Mesothelial cell of epicardium (in vitro differentiated cells): ENCODE measurements at regions not wholly inside any gene's neighbourhood (a gene's known extent, or its start where the extent isn't known, plus 50 kb on each side); places are given as distances from the start of the nearest gene placed in this dataset.

Experiments
- DNase-seq, 2 experiments: peaks; one replicate each; pipeline ENCODE4 v3.0.0; 2021; ENCODE audit warnings: low spot score in 2 of 2; ENCODE audit not compliant: unreplicated experiment in 2 of 2
- H3K27ac Mint-ChIP-seq: 2 replicates; pipeline ENCODE4 v1.8.0; 2021; ENCODE audit warnings: mixed read lengths
- H3K27me3 Mint-ChIP-seq: 2 replicates; pipeline ENCODE4 v1.8.0; 2021; ENCODE audit warnings: low read depth, mixed read lengths
- H3K36me3 Mint-ChIP-seq: 2 replicates; pipeline ENCODE4 v1.8.0; 2021; ENCODE audit warnings: mixed read lengths
- H3K4me1 Mint-ChIP-seq: 2 replicates; pipeline ENCODE4 v1.8.0; 2021; ENCODE audit warnings: mixed read lengths
- H3K4me3 Mint-ChIP-seq: 2 replicates; pipeline ENCODE4 v1.8.0; 2021; ENCODE audit warnings: mild to moderate bottlenecking, moderate library complexity, mixed read lengths
- H3K9me3 Mint-ChIP-seq: 2 replicates; pipeline ENCODE4 v1.8.0; 2021; ENCODE audit warnings: mixed read lengths
- TF ChIP-seq, protein P1 (sequence below): fragments of 200-600 bp; sonication (generic); IDR thresholded peaks from one replicate; pipeline ENCODE4 v1.5.0; 2021; ENCODE audit warnings: antibody characterized with exemption; ENCODE audit not compliant: unreplicated experiment

DNA sequence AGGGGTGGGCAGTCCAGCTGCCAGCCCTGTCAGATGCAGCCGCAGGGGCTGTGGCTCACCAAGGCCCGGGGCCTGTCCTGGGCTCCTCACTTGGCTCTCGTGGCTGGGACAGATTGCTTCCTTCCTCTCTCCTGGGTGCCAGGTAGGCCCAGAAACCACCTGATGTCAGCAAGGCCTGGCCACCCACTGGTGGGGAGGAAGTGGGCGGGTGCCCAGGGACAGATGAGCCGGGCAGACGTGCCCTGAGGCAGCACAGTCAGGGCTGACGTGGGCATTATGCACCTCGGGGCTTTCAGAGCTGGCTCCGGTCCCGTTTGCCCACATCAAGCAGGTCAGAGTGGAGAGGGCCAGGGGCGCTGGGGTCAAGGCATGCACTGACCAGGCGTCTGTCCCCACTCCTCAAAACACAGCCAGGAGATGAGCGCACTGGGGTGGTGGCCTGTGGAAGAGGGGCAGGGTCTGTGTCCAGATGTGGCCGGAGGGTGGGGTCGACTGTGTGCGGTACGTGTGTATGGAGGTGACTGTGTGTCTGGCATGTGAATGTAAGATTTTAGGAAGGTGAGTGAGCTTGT lies 133.2 kb upstream of the PTPN1 start:
- TF ChIP-seq, protein P1, sequence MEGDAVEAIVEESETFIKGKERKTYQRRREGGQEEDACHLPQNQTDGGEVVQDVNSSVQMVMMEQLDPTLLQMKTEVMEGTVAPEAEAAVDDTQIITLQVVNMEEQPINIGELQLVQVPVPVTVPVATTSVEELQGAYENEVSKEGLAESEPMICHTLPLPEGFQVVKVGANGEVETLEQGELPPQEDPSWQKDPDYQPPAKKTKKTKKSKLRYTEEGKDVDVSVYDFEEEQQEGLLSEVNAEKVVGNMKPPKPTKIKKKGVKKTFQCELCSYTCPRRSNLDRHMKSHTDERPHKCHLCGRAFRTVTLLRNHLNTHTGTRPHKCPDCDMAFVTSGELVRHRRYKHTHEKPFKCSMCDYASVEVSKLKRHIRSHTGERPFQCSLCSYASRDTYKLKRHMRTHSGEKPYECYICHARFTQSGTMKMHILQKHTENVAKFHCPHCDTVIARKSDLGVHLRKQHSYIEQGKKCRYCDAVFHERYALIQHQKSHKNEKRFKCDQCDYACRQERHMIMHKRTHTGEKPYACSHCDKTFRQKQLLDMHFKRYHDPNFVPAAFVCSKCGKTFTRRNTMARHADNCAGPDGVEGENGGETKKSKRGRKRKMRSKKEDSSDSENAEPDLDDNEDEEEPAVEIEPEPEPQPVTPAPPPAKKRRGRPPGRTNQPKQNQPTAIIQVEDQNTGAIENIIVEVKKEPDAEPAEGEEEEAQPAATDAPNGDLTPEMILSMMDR = no peak
- DNase-seq = no peak
- H3K4me3 Mint-ChIP-seq = no peak overlapping the region
- H3K9me3 Mint-ChIP-seq = no peaks in the 10 kb centered on the region
- no peaks in the 10 kb centered on the region for H3K36me3 Mint-ChIP-seq
- peaks cover 40% of the 10 kb centered on the region for H3K4me1 Mint-ChIP-seq
- no peaks in the 10 kb centered on the region for H3K27me3 Mint-ChIP-seq
- no peak overlapping the region for H3K27ac Mint-ChIP-seq

DNA sequence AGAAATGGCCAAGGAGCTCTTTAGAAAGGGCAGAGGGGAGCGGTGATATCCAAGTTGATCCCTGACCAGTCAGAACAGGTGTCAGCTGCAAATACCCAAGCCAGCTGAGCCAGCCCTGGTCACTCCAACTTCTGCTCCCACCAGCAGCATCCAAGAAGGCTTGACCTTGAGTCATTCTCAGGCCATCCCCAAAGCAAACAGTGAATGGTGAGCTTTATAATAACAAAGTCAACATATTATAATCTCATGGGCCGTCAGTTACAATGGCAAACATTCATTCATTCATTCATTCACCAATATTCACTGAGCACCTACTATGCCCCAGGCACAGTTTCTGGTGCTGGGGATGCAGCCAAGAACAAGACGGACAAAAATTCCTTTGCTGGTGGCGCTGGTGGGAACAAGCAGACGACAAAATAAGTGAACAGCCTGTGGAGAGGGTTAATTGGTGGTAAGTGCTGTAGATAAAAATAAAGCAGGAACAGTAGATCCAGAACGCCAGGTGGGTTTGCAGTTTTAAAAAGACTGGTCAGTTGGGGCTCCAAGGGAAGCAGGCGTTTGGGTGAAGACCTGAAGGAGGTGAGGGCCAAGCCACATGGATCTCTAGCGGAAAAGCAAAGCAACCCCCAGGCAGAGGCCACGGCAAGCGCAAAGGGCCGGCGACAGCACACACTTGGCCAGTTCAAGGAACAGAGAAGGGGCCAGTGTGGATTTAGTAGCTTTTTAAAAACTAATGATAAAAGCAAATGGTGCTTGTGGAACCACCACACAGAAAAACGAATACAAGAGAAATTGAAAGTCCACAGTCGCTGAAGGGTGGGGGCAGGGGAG lies 131.8 kb upstream of the PTPN1 start:
- peak overlapping the region; percentile 75 for H3K27ac Mint-ChIP-seq
- H3K27me3 Mint-ChIP-seq = no peaks in the 10 kb centered on the region

DNA sequence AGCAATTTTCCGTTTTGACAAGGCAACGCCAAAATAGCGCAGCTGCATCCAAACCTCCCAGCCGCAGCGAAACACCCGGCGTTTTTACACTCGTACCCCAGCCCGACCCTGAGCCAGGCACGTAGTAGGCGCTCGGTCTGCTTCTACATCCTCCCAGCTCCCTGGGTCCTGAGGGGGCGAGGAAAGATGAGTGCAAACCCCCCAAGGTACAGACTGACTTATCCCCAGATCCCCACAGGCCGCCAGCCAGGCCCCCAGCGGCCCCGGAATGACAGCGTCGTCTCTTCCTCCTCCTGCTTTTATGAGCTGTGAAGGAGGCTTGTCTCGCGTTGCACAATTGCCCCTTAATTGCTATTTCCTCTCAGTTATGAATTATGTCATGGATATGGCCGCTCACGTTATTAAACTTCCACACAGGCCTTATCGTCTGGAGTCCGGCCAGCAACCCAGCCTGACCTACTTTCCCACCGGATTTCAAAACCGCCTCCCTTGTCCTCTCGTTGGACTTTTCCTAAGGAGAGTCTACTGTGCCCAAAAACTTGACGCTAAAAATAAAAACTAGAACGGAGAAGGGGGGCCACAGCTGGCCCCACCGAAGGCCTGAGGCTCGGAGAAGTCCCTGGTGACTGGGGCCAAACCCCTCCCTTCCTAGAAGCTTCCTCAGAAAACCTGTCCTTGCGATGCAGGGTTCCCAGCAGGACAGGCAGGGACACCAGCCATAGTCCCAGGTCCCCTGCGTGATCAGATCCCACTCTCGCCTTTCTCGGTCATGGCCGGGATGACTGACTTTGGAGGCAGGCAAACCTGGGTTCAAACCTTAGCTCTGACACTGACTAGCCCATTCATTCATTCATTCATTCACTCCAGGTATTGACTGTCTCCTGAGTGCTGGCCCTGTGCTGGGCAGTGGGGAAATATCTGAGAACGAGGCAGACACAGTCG lies 130.9 kb upstream of the PTPN1 start:
- Mint-ChIP-seq H3K27ac (peak overlapping the region; percentile 87), H3K9me3 (no peaks in the 10 kb centered on the region), H3K4me1 (peaks cover 49% of the 10 kb centered on the region), H3K4me3 (peak overlapping the region; percentile 11), H3K27me3 (no peaks in the 10 kb centered on the region), H3K36me3 (no peaks in the 10 kb centered on the region)
- TF ChIP-seq, protein P1 = no peak
- DNase-seq = peak in 1 of 2 experiments; percentile 61

More for the DNA sequence above, 131.8 kb upstream of the PTPN1 start:
- no peaks in the 10 kb centered on the region for H3K9me3 Mint-ChIP-seq
- no peaks in the 10 kb centered on the region for H3K36me3 Mint-ChIP-seq
- TF ChIP-seq, protein P1 = no peak
- no peak overlapping the region for H3K4me3 Mint-ChIP-seq
- peaks cover 45% of the 10 kb centered on the region for H3K4me1 Mint-ChIP-seq
- no peak for DNase-seq

DNA sequence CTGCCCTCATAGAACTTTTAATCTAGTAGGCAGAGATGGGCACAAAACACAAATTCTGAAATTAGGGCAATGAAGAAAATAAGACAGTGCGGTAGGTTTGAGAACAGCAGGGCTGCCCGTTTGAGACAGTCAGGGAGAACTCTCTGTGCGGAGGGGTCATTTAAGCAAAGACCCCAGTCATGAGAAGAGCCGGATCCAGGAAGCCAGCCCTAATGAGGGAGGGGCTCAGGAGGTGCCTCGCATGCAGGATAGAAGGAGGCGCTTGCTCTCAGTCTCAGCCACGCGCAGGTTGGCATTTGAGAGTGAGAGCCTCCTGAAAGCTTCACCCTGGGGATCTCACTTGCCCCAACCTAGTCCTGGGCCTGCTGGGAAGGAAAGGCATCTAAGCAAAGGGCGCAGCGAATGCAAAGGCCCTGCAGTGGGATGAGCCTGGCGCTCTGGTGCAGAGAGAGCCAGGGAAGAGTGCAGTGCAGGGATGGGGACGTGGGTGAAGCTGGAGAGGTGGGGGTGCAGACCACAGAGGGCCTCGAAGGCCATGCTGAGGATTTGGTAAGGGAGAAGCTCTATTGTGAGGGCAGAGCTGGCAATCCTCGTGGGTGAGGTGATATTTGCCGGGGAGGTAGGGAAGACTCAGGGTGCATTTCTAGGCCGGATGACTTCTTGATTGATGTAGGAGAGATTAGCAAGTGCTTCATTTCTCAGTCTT lies 130.0 kb upstream of the PTPN1 start:
- no peaks in the 10 kb centered on the region for H3K27me3 Mint-ChIP-seq
- peaks cover 53% of the 10 kb centered on the region for H3K4me1 Mint-ChIP-seq
- no peak for DNase-seq
- TF ChIP-seq, protein P1 = no peak
- no peaks in the 10 kb centered on the region for H3K9me3 Mint-ChIP-seq
- no peaks in the 10 kb centered on the region for H3K36me3 Mint-ChIP-seq
- H3K27ac Mint-ChIP-seq = peak overlapping the region; percentile 87
- no peak overlapping the region for H3K4me3 Mint-ChIP-seq

DNA sequence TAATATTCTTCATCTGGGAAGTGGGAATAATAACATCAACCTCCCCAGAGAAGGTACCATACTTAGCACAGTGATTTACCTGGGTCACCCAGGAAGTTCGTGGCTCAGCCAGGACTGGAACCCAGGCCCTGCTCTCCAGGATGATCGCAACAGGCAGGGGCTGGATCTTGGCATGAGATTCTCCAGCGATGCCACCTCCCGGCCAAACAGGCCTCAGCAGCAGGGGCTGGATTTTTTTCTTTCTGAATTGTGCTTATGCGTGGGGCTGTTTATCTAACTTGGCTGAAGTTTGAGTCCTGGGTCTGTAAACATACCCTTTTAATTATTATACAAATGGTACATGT lies 129.5 kb upstream of the PTPN1 start:
- TF ChIP-seq, protein P1 = no peak
- no peak for DNase-seq
- Mint-ChIP-seq H3K27ac (no peak overlapping the region), H3K4me3 (no peak overlapping the region), H3K27me3 (no peaks in the 10 kb centered on the region), H3K4me1 (peaks cover 56% of the 10 kb centered on the region), H3K9me3 (no peaks in the 10 kb centered on the region), H3K36me3 (no peaks in the 10 kb centered on the region)
